ENCODE measurements at regions not wholly inside any gene's neighbourhood (a gene's known extent, or its start where the extent isn't known, plus 50 kb on each side); places are given as distances from the start of the nearest gene placed in this dataset.

DNA sequence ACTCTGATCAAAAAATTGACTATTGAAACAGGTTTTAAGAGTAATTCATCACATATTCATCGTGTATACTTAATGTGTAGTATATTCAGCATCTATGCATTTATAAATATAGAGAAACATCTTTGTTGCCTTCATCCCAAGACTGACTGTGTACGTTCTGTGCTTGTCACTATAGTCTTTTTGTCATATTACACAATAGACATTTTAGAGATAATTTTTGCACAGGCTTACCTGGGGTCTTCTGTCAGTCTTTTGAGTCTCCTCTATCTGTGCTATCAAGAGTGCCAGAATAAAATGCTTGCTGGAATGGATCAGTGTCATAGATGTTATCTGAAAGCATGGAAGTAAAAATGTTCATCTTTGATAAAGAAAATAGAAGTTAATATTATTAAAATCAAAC lies 1047.7 kb upstream of the NRXN1 start:
- H3K4me1 ChIP-seq, result no peaks in the 10 kb centered on the region
- no peaks in the 10 kb centered on the region for H3K27me3 ChIP-seq
- 82 to 85% methylated on average over 2 of the region's 2 CpGs for WGBS, 2 donors
- no peak for DNase-seq
- no peaks in the 10 kb centered on the region for H3K36me3 ChIP-seq
- TF ChIP-seq, protein P1, sequence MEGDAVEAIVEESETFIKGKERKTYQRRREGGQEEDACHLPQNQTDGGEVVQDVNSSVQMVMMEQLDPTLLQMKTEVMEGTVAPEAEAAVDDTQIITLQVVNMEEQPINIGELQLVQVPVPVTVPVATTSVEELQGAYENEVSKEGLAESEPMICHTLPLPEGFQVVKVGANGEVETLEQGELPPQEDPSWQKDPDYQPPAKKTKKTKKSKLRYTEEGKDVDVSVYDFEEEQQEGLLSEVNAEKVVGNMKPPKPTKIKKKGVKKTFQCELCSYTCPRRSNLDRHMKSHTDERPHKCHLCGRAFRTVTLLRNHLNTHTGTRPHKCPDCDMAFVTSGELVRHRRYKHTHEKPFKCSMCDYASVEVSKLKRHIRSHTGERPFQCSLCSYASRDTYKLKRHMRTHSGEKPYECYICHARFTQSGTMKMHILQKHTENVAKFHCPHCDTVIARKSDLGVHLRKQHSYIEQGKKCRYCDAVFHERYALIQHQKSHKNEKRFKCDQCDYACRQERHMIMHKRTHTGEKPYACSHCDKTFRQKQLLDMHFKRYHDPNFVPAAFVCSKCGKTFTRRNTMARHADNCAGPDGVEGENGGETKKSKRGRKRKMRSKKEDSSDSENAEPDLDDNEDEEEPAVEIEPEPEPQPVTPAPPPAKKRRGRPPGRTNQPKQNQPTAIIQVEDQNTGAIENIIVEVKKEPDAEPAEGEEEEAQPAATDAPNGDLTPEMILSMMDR (IDR thresholded peaks at IDR 0.05), result no peak
- no peak for TF ChIP-seq POLR2AphosphoS5 (IDR thresholded peaks at IDR 0.05)
- no peak for ATAC-seq (ENCODE audit: low FRiP score in 2 of 2)
- H3K9me3 ChIP-seq, result no peaks in the 10 kb centered on the region
- H3K27ac ChIP-seq, result no peak overlapping the region
- no peak overlapping the region for H3K4me3 ChIP-seq

DNA sequence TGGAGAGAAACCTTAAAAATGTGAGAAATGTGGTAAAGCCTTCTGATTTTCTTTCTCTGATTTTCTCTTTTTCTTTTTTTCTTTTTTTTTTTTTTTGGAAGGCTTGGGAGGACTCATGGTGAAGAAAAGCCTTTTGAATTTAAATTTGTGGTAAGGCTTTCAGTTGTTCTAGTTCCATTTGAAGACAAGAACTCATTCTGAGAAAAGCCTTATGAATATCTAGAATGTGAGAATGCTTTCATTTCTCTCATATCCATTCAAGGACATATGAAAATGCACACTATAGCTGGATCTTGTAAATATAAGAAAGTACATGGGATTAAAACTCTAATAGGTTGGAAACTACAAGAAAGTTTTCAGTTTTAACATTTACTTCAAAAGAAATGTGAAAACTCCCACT lies 1045.2 kb upstream of the NRXN1 start:
- ATAC-seq (ENCODE audit: low FRiP score in 2 of 2), result no peak
- H3K9me3 ChIP-seq, result no peaks in the 10 kb centered on the region
- H3K4me3 ChIP-seq, result no peak overlapping the region
- no peaks in the 10 kb centered on the region for H3K4me1 ChIP-seq
- no peaks in the 10 kb centered on the region for H3K36me3 ChIP-seq
- H3K27me3 ChIP-seq, result no peaks in the 10 kb centered on the region
- no peak for DNase-seq
- no peak overlapping the region for H3K27ac ChIP-seq
- no peak for TF ChIP-seq POLR2A (IDR thresholded peaks at IDR 0.05)
- TF ChIP-seq POLR2AphosphoS5 (IDR thresholded peaks at IDR 0.05), result no peak
- TF ChIP-seq EP300 (IDR thresholded peaks at IDR 0.05), result no peak
- TF ChIP-seq, protein P1 (IDR thresholded peaks at IDR 0.05), result no peak

- Histone ChIP-seq H3K36me3 (no peaks in the 10 kb centered on the region), H3K27ac (no peak overlapping the region), H3K4me1 (no peaks in the 10 kb centered on the region), H3K27me3 (no peaks in the 10 kb centered on the region), H3K4me3 (no peak overlapping the region), H3K9me3 (no peaks in the 10 kb centered on the region)
- DNase-seq (no peak), ATAC-seq (ENCODE audit: low FRiP score in 2 of 2) (no peak)
- TF ChIP-seq, protein P1 (IDR thresholded peaks at IDR 0.05), result no peak
- TF ChIP-seq POLR2A (IDR thresholded peaks at IDR 0.05) (no peak), EP300 (IDR thresholded peaks at IDR 0.05) (no peak), POLR2AphosphoS5 (IDR thresholded peaks at IDR 0.05) (no peak)
- 75 to 80% methylated on average over 4 of the region's 4 CpGs for WGBS, 2 donors
These were observed 1042.3 kb upstream of the NRXN1 start for GRCh38 chr2:52074130-52074719.

DNA sequence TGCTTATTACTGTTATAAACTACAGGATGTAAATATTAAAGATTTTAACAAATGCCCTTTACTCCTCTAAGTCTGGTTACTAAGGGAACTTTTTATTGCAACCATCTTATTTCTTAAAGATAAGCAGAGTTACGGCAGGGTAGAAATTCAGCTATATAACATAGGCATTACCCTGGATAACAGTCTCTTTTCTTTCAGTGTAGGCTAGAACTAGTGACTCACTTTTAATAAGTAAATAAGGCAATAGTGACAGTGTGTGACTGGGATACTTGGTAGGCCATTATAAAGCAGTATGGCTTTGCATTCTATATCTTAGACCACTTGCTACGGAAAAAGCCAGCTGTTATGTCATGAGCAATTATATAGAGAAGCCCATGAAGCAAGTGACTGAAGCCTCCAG lies 1041.0 kb upstream of the NRXN1 start:
- H3K36me3 ChIP-seq, result no peaks in the 10 kb centered on the region
- no peak overlapping the region for H3K4me3 ChIP-seq
- WGBS, 2 donors, result 71 to 99% methylated on average over 2 of the region's 2 CpGs
- TF ChIP-seq POLR2AphosphoS5 (IDR thresholded peaks at IDR 0.05) (no peak), EP300 (IDR thresholded peaks at IDR 0.05) (no peak), POLR2A (IDR thresholded peaks at IDR 0.05) (no peak)
- TF ChIP-seq, protein P1 (IDR thresholded peaks at IDR 0.05), result no peak
- no peaks in the 10 kb centered on the region for H3K9me3 ChIP-seq
- no peak for ATAC-seq (ENCODE audit: low FRiP score in 2 of 2)
- no peak for DNase-seq
- no peak overlapping the region for H3K27ac ChIP-seq
- no peaks in the 10 kb centered on the region for H3K4me1 ChIP-seq
- H3K27me3 ChIP-seq, result no peaks in the 10 kb centered on the region

DNA sequence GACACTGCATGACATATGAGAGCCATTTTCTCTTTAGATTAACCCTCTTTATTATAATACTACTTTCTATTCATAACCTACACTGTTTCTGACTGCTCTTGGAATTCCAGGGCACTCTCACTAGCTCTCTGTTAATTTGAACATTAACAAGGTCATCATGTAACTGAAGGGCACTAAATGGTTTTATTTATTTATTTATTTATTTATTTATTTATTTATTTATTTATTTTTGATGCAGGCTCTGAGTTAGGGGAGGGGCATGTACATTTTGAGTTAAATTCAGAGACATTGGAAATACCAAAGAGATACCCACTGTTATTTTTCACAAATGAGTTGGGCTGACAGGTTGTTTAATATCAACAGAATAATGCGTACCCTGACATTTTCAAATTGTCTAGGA lies 1038.7 kb upstream of the NRXN1 start:
- no peak overlapping the region for H3K4me3 ChIP-seq
- TF ChIP-seq POLR2AphosphoS5 (IDR thresholded peaks at IDR 0.05), result no peak
- TF ChIP-seq EP300 (IDR thresholded peaks at IDR 0.05), result no peak
- TF ChIP-seq, protein P1 (IDR thresholded peaks at IDR 0.05), result no peak
- no peak for TF ChIP-seq POLR2A (IDR thresholded peaks at IDR 0.05)
- no peaks in the 10 kb centered on the region for H3K36me3 ChIP-seq
- no peaks in the 10 kb centered on the region for H3K27me3 ChIP-seq
- ATAC-seq (ENCODE audit: low FRiP score in 2 of 2) (no peak), DNase-seq (no peak)
- no peaks in the 10 kb centered on the region for H3K9me3 ChIP-seq
- WGBS, 2 donors, result 97 to 100% methylated on average over 1 of the region's 1 CpG
- no peak overlapping the region for H3K27ac ChIP-seq
- no peaks in the 10 kb centered on the region for H3K4me1 ChIP-seq
